ENCODE measurements at regions not wholly inside any gene's neighbourhood (a gene's known extent, or its start where the extent isn't known, plus 50 kb on each side); places are given as distances from the start of the nearest gene placed in this dataset.

DNA sequence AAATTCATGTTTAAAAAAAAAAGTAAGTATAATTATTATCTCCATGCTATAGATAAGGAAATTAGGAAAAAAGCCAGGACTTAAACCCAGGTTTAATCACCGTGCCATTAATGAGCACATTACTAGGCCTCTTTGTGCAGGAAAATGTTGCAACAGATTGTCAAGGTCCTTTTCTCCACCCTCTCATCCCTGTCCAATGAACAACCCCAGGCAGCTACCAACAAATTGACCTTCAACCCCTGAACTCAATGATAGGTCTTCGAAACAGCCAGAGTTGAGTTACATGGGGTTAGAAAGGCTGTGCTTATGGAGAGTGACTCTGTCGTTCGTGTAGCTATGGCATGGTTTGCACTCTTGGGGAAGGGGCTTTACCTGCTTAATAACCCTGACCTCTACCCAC is 84.2 kb upstream of the CTNNB1 start:
- no peak for DNase-seq (ENCODE audit: extremely low spot score)
- no peak for TF ChIP-seq L3MBTL2 (conservative IDR thresholded peaks at IDR 0.05)
- no peak for TF ChIP-seq NFRKB (IDR thresholded peaks at IDR 0.05)
- TF ChIP-seq SP1 (IDR thresholded peaks at IDR 0.05): no peak
- TF ChIP-seq TARDBP (IDR thresholded peaks at IDR 0.05): no peak
- TF ChIP-seq CTBP1 (IDR thresholded peaks at IDR 0.05; ENCODE audit: borderline replicate concordance): no peak
- no peak for TF ChIP-seq HDGF (IDR thresholded peaks at IDR 0.05; ENCODE audit: borderline replicate concordance)
- ChIA-PET POLR2A (no interaction called here), CTCF (no interaction called here)

- no peak for DNase-seq (ENCODE audit: extremely low spot score)
- POLR2A ChIA-PET: interaction anchor here (1.6 kb wide), 1 partner anchor 82 kb away, joined by 4 read pairs; the partner anchor contains the start of gene CTNNB1
- TF ChIP-seq, protein P1, sequence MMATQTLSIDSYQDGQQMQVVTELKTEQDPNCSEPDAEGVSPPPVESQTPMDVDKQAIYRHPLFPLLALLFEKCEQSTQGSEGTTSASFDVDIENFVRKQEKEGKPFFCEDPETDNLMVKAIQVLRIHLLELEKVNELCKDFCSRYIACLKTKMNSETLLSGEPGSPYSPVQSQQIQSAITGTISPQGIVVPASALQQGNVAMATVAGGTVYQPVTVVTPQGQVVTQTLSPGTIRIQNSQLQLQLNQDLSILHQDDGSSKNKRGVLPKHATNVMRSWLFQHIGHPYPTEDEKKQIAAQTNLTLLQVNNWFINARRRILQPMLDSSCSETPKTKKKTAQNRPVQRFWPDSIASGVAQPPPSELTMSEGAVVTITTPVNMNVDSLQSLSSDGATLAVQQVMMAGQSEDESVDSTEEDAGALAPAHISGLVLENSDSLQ (IDR thresholded peaks at IDR 0.05): no peak
- TF ChIP-seq ZNF384 (IDR thresholded peaks at IDR 0.05): no peak
- no peak for TF ChIP-seq ARNT (IDR thresholded peaks at IDR 0.05)
- TF ChIP-seq HDGF (IDR thresholded peaks at IDR 0.05; ENCODE audit: borderline replicate concordance): no peak
- TF ChIP-seq LEF1 (IDR thresholded peaks at IDR 0.05; ENCODE audit: borderline replicate concordance): no peak
- TF ChIP-seq FOXK2 (IDR thresholded peaks at IDR 0.05): no peak
- TF ChIP-seq L3MBTL2 (conservative IDR thresholded peaks at IDR 0.05): no peak
- TF ChIP-seq FOXM1 (IDR thresholded peaks at IDR 0.05; ENCODE audit: borderline replicate concordance): no peak
- no peak for TF ChIP-seq ELF4 (IDR thresholded peaks at IDR 0.05)
- TF ChIP-seq NFRKB (IDR thresholded peaks at IDR 0.05): no peak
- TF ChIP-seq BHLHE40 (IDR thresholded peaks at IDR 0.05; ENCODE audit: borderline replicate concordance): no peak
- no peak for TF ChIP-seq SUZ12 (IDR thresholded peaks at IDR 0.05)
- TF ChIP-seq TARDBP (IDR thresholded peaks at IDR 0.05): no peak
- no peak for TF ChIP-seq FOXA1 (IDR thresholded peaks at IDR 0.05)
- TF ChIP-seq CTBP1 (IDR thresholded peaks at IDR 0.05; ENCODE audit: borderline replicate concordance): no peak
- CTCF ChIA-PET: no interaction called here
Observed at GRCh38 chr3:41116851-41117250, 82.5 kb upstream of the CTNNB1 start.

DNA sequence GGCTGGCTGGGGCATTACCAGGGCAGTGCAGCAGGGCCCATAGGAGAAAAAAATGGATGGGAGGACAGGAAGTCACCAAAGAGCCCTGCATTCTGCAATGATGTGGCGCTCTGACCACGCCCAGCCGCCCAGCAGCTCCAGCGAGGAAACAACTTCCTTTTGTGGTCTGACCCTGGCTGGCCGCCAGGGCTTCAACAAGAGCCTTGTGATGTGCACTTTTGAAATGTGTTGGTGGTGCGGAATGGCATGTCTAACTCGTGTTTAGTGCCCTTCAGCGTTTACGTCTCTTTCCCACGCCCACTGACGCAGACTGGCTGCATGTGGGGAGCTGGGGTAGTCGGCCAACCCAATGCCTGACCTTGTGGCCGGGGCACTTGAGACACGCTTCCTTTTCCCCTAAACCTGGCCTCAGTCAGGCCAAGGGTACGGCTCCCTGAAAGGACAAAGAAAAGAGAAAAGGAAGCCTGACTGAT is 81.9 kb upstream of the CTNNB1 start:
- ChIA-PET CTCF (no interaction called here), POLR2A (interaction anchor here (1.6 kb wide), 1 partner anchor 81 kb away, joined by 4 read pairs; the partner anchor contains the start of gene CTNNB1)
- TF ChIP-seq FOXM1 (IDR thresholded peaks at IDR 0.05; ENCODE audit: borderline replicate concordance) (no peak), ARNT (IDR thresholded peaks at IDR 0.05) (no peak), FOXA1 (IDR thresholded peaks at IDR 0.05) (no peak), TARDBP (IDR thresholded peaks at IDR 0.05) (no peak), L3MBTL2 (conservative IDR thresholded peaks at IDR 0.05) (no peak), SP1 (IDR thresholded peaks at IDR 0.05) (no peak), ZNF384 (IDR thresholded peaks at IDR 0.05) (no peak), SUZ12 (IDR thresholded peaks at IDR 0.05) (no peak), LEF1 (IDR thresholded peaks at IDR 0.05; ENCODE audit: borderline replicate concordance) (no peak), FOXK2 (IDR thresholded peaks at IDR 0.05) (no peak), HDGF (IDR thresholded peaks at IDR 0.05; ENCODE audit: borderline replicate concordance) (no peak), NFRKB (IDR thresholded peaks at IDR 0.05) (no peak)
- TF ChIP-seq, protein P1 (IDR thresholded peaks at IDR 0.05): no peak
- DNase-seq (ENCODE audit: extremely low spot score): no peak

- CTCF ChIA-PET: no interaction called here
- no peak for DNase-seq (ENCODE audit: extremely low spot score)
Observed at GRCh38 chr3:41118461-41119390, 80.6 kb upstream of the CTNNB1 start.

GRCh38 chr3:41120460-41120859 is 78.8 kb upstream of the CTNNB1 start:
- CTCF ChIA-PET: no interaction called here
- no peak for DNase-seq (ENCODE audit: extremely low spot score)
- TF ChIP-seq BHLHE40 (IDR thresholded peaks at IDR 0.05; ENCODE audit: borderline replicate concordance) (no peak), FOXM1 (IDR thresholded peaks at IDR 0.05; ENCODE audit: borderline replicate concordance) (no peak), SP1 (IDR thresholded peaks at IDR 0.05) (no peak), LEF1 (IDR thresholded peaks at IDR 0.05; ENCODE audit: borderline replicate concordance) (no peak), CTBP1 (IDR thresholded peaks at IDR 0.05; ENCODE audit: borderline replicate concordance) (no peak), SUZ12 (IDR thresholded peaks at IDR 0.05) (no peak)
- TF ChIP-seq, protein P1 (IDR thresholded peaks at IDR 0.05): no peak
- POLR2A ChIA-PET: no interaction called here

More at GRCh38 chr3:41118461-41119390, 80.6 kb upstream of the CTNNB1 start:
- POLR2A ChIA-PET: interaction anchor here (1.6 kb wide), 1 partner anchor 80 kb away, joined by 4 read pairs; the partner anchor contains the start of gene CTNNB1
- TF ChIP-seq ZNF384 (IDR thresholded peaks at IDR 0.05): no peak
- no peak for TF ChIP-seq FOXA1 (IDR thresholded peaks at IDR 0.05)
- no peak for TF ChIP-seq ELF4 (IDR thresholded peaks at IDR 0.05)
- no peak for TF ChIP-seq SP1 (IDR thresholded peaks at IDR 0.05)
- TF ChIP-seq HDGF (IDR thresholded peaks at IDR 0.05; ENCODE audit: borderline replicate concordance): no peak
- no peak for TF ChIP-seq BHLHE40 (IDR thresholded peaks at IDR 0.05; ENCODE audit: borderline replicate concordance)
- TF ChIP-seq ARNT (IDR thresholded peaks at IDR 0.05): no peak
- TF ChIP-seq L3MBTL2 (conservative IDR thresholded peaks at IDR 0.05): no peak
- TF ChIP-seq NFRKB (IDR thresholded peaks at IDR 0.05): no peak
- TF ChIP-seq FOXM1 (IDR thresholded peaks at IDR 0.05; ENCODE audit: borderline replicate concordance): no peak
- no peak for TF ChIP-seq CTBP1 (IDR thresholded peaks at IDR 0.05; ENCODE audit: borderline replicate concordance)
- TF ChIP-seq TARDBP (IDR thresholded peaks at IDR 0.05): no peak
- TF ChIP-seq SUZ12 (IDR thresholded peaks at IDR 0.05): no peak
- TF ChIP-seq, protein P1 (IDR thresholded peaks at IDR 0.05): no peak
- TF ChIP-seq LEF1 (IDR thresholded peaks at IDR 0.05; ENCODE audit: borderline replicate concordance): no peak
- TF ChIP-seq FOXK2 (IDR thresholded peaks at IDR 0.05): no peak
